Uterus (tissue), 3 donors: ENCODE measurements at regions not wholly inside any gene's neighbourhood (a gene's known extent, or its start where the extent isn't known, plus 50 kb on each side); places are given as distances from the start of the nearest gene placed in this dataset.

Experiments used
- DNase-seq, 2 donors: peaks; one replicate each; pipeline ENCODE4 v3.0.0-alpha.2; 2019 to 2020
- H3K27ac ChIP-seq, 2 donors: fragments of 200-600 bp; sonication (generic); 1 replicate in 1 of 2; 2 replicates in 1 of 2; pipeline ENCODE4 v1.5.1; 2016 to 2018
- H3K27me3 ChIP-seq, 2 donors: fragments of 200-600 bp; sonication (generic); one replicate each; pipeline ENCODE4 v1.5.1; 2018 to 2019; ENCODE audit warnings: control low read depth in 1 of 2
- H3K36me3 ChIP-seq, 2 donors: fragments of 200-600 bp; sonication (generic); one replicate each; pipeline ENCODE4 v1.5.1; 2019; ENCODE audit warnings: control low read depth in 1 of 2
- H3K4me1 ChIP-seq, 2 donors: fragments of 200-600 bp; sonication (generic); one replicate each; pipeline ENCODE4 v1.5.1; 2018 to 2019; ENCODE audit warnings: control low read depth in 1 of 2
- H3K4me3 ChIP-seq, 2 donors: fragments of 200-600 bp; sonication (generic); 1 replicate in 1 of 2; 2 replicates in 1 of 2; pipeline ENCODE4 v1.5.1; 2018 to 2019; ENCODE audit warnings: mild to moderate bottlenecking in 1 of 2
- H3K9me3 ChIP-seq, 2 donors: fragments of 200-600 bp; sonication (generic); one replicate each; pipeline ENCODE4 v1.5.1; 2019; ENCODE audit warnings: control low read depth in 1 of 2
- POLR2A ChIP-seq, 2 donors: fragments of 450-650 bp; IDR thresholded peaks; one replicate each; pipeline ENCODE4 v1.6.1; 2016; ENCODE audit warnings: antibody characterized with exemption in 2 of 2, mild to moderate bottlenecking in 1 of 2, moderate library complexity in 1 of 2
- intact Hi-C: fragments of 100-400 bp; cut with DNase I; formaldehyde crosslinking; loops from one replicate; pipeline ENCODE4 v1.15.1; 2023; ENCODE audit warnings: low total_unique reads
- TF ChIP-seq, protein P1 (sequence below), 4 experiments: fragments of 200-600 bp in 2 of 4; fragments of 450-650 bp in 2 of 4; sonication (generic) in 2 of 4; IDR thresholded peaks; one replicate each; pipeline ENCODE4 v1.5.1; 2016 to 2019; ENCODE audit warnings: antibody characterized with exemption in 4 of 4, mild to moderate bottlenecking in 2 of 4, moderate library complexity in 1 of 4
- donor health status: DM: yes; HTN: yes; CAD: no.

- H3K27me3 ChIP-seq, result no peaks in the 10 kb centered on the region
- no peak for TF ChIP-seq POLR2A (IDR thresholded peaks at IDR 0.05)
- TF ChIP-seq, protein P1, sequence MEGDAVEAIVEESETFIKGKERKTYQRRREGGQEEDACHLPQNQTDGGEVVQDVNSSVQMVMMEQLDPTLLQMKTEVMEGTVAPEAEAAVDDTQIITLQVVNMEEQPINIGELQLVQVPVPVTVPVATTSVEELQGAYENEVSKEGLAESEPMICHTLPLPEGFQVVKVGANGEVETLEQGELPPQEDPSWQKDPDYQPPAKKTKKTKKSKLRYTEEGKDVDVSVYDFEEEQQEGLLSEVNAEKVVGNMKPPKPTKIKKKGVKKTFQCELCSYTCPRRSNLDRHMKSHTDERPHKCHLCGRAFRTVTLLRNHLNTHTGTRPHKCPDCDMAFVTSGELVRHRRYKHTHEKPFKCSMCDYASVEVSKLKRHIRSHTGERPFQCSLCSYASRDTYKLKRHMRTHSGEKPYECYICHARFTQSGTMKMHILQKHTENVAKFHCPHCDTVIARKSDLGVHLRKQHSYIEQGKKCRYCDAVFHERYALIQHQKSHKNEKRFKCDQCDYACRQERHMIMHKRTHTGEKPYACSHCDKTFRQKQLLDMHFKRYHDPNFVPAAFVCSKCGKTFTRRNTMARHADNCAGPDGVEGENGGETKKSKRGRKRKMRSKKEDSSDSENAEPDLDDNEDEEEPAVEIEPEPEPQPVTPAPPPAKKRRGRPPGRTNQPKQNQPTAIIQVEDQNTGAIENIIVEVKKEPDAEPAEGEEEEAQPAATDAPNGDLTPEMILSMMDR (IDR thresholded peaks at IDR 0.05), result no peak
- no peaks in the 10 kb centered on the region for H3K9me3 ChIP-seq
- H3K36me3 ChIP-seq, result no peaks in the 10 kb centered on the region
- H3K4me1 ChIP-seq, result no peaks in the 10 kb centered on the region
- H3K4me3 ChIP-seq, result no peak overlapping the region
- no peak for DNase-seq
- no peak overlapping the region for H3K27ac ChIP-seq
- intact Hi-C loops, result no loop called here
Observed at GRCh38 chr2:22798386-22798785, 586.6 kb upstream of the KLHL29 start.

GRCh38 chr2:22800412-22800811, 584.6 kb upstream of the KLHL29 start:
- no peak for TF ChIP-seq POLR2A (IDR thresholded peaks at IDR 0.05)
- TF ChIP-seq, protein P1 (IDR thresholded peaks at IDR 0.05), result no peak
- Histone ChIP-seq H3K9me3 (no peaks in the 10 kb centered on the region), H3K27ac (no peak overlapping the region), H3K4me3 (no peak overlapping the region), H3K36me3 (no peaks in the 10 kb centered on the region), H3K27me3 (no peaks in the 10 kb centered on the region), H3K4me1 (no peaks in the 10 kb centered on the region)
- intact Hi-C loops, result no loop called here
- no peak for DNase-seq

- TF ChIP-seq, protein P1 (IDR thresholded peaks at IDR 0.05), result no peak
- no peak for TF ChIP-seq POLR2A (IDR thresholded peaks at IDR 0.05)
- Histone ChIP-seq H3K36me3 (no peaks in the 10 kb centered on the region), H3K27me3 (no peaks in the 10 kb centered on the region), H3K4me1 (no peaks in the 10 kb centered on the region), H3K4me3 (no peak overlapping the region), H3K27ac (no peak overlapping the region), H3K9me3 (no peaks in the 10 kb centered on the region)
- DNase-seq, result no peak
- intact Hi-C loops, result no loop called here
Observed at GRCh38 chr2:22801071-22801470, 583.9 kb upstream of the KLHL29 start.

- DNase-seq, result no peak
- no peaks in the 10 kb centered on the region for H3K36me3 ChIP-seq
- TF ChIP-seq POLR2A (IDR thresholded peaks at IDR 0.05), result no peak
- TF ChIP-seq, protein P1 (IDR thresholded peaks at IDR 0.05), result no peak
- H3K4me3 ChIP-seq, result no peak overlapping the region
- H3K27ac ChIP-seq, result no peak overlapping the region
- intact Hi-C loops, result no loop called here
- H3K27me3 ChIP-seq, result no peaks in the 10 kb centered on the region
- no peaks in the 10 kb centered on the region for H3K4me1 ChIP-seq
- no peaks in the 10 kb centered on the region for H3K9me3 ChIP-seq
Observed at GRCh38 chr2:22801970-22802369, 583.0 kb upstream of the KLHL29 start.

DNA sequence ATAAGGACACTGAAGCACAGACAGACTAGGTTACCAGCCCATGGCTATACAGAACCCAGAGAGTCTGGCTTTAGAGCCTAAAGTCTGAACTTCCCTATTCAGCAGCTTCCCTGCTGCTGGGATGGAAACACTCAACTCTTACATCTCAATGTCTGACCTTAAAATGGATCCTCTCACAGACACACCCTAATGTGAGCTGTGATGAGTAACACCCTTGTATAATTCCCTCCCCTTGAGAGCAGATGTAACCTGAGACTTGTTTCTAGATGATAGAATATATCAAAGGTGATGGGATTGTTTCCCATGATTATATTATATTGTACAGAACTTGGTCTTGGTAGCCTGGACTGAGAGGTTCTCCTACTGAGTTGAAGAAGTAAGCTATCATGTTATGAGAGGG, 577.1 kb upstream of the KLHL29 start:
- no peaks in the 10 kb centered on the region for H3K27me3 ChIP-seq
- TF ChIP-seq, protein P1 (IDR thresholded peaks at IDR 0.05), result no peak
- no peak for TF ChIP-seq POLR2A (IDR thresholded peaks at IDR 0.05)
- no peaks in the 10 kb centered on the region for H3K9me3 ChIP-seq
- no peaks in the 10 kb centered on the region for H3K36me3 ChIP-seq
- no peak for DNase-seq
- H3K27ac ChIP-seq, result no peak overlapping the region
- intact Hi-C loops, result no loop called here
- H3K4me3 ChIP-seq, result no peak overlapping the region
- H3K4me1 ChIP-seq, result no peaks in the 10 kb centered on the region
